ENCODE measurements at regions not wholly inside any gene's neighbourhood (a gene's known extent, or its start where the extent isn't known, plus 50 kb on each side); places are given as distances from the start of the nearest gene placed in this dataset.
"Not testable (repeated sequence)": the region's sequence is repeated elsewhere in the genome, so short reads cannot be mapped to it uniquely, and the experiment has no call there.

- no peak for DNase-seq
Measured at GRCh38 chr5:18487928-18488480, 853.7 kb downstream of the TAF11L14 start.

DNA sequence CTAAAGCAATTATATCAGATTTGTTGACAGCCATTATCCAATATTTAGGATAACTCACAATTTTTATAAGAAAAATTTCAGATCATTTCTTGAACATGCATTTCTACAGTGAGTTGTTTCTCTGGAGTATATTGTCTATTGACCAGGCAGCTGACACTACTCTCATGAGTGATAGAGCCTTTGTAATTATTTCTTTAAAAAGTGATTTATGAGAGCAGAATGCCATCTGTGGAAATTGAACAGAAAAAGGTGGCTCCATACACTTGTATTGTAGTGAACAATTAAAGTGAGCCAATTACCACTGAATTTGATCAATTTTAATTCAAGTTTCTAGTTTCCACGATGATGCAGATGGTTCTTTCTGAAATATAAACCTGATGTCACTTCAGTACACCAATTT is 855.4 kb downstream of the TAF11L14 start:
- DNase-seq = no peak

GRCh38 chr5:18491349-18491748 is 857.1 kb downstream of the TAF11L14 start:
- no peak for DNase-seq

- no peak for DNase-seq
Measured at GRCh38 chr5:18495157-18495556, 860.9 kb downstream of the TAF11L14 start.

- no peak for DNase-seq
Measured at GRCh38 chr5:18496041-18496440, 861.8 kb downstream of the TAF11L14 start.

DNA sequence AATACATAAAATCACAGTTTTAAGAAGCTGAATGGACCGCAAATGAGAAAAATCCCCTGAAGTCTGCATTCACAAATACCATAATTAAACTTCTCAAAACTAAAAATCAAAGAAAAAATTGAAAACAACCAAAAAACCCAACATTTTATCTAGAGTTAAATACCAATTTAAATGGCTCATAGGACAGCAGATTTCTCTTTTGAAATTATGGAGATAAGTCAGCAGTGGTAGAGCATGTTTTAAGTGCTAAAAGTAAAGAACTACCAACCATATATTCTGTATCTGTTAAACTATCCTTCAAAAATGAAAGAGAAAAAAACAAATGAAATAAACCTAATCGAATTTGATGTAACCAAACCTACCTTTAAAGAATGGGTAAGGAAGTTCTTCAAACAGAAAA is 862.8 kb downstream of the TAF11L14 start:
- no peak for DNase-seq

GRCh38 chr5:18503797-18504328 is 869.6 kb downstream of the TAF11L14 start:
- DNase-seq = no peak

GRCh38 chr5:18507114-18507513 is 872.9 kb downstream of the TAF11L14 start:
- DNase-seq = no peak

DNA sequence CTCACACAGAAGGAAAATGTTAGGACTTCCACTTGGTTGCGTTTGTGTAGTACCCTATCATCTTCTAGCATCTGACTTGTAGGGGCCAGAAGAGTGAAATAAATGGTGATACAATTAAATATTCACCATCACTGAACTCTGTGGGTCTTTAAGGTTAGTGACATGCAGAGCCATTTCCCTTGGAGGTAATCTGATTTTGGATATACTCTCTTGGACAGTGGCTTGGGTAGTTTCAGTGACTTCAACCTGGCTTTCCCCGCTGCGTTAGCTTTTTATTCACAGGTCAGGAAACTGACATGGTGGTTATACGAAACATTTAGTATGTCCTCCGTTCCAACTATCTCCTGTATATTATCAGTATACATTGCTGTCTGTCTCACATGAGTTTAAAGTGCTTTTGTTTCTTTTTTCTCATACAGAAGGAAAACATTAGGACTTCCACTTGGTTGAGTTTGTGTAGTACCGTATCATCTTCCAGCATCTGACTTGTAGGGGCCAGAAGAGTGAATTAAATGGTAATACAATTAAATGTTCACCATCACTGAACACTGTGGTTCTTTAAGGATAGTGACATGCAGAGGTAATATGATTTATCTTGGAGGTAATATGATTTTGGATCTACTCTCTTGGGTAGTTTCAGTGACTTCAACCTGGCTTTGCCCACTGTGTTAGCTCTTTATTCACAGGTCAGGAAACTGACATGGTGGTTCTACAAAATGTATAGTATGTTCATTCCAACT is 883.6 kb downstream of the TAF11L14 start:
- DNase-seq = no peak

DNA sequence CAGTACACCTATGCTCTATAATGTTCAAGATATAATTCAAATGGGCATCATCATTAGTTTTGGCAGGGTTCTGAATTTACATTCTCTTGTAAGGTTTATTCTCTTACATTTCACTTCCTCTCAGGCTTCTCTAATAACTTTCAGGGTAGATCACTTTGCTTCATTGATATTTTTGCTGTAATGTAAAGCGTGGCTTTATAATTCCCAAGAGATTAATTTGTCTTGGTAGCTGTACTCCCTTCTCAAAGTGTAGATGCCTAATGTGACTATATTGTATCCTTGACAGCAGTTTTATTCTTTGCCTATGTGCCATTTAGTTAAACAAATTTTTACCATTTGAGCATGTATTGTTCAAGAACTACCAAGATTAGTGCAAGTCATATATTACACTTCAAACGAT is 889.1 kb downstream of the TAF11L14 start:
- DNase-seq = no peak

- no peak for DNase-seq
Measured at GRCh38 chr5:18526792-18527405, 892.6 kb downstream of the TAF11L14 start.

GRCh38 chr5:18533137-18533536 is 898.9 kb downstream of the TAF11L14 start:
- DNase-seq = no peak

- DNase-seq = no peak
Measured at GRCh38 chr5:18534119-18534518, 899.9 kb downstream of the TAF11L14 start.

DNA sequence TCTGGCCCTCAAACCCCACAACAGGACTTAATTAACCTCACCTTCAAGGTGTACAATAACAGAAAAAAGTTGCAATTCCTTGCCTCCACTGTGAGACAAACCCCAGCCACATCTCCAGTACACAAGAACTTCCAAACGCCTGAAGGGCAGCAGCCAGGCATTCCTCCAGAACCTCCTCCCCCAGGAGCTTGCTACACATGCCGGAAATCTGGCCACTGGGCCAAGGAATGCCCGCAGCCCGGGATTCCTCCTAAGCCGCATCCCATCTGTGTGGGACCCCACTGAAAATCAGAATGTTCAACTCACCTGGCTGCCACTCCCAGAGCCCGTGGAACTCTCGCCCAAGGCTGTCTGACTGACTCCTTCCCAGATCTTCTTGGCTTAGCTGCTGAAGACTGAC is 901.5 kb downstream of the TAF11L14 start:
- DNase-seq = not testable (repeated sequence)

DNA sequence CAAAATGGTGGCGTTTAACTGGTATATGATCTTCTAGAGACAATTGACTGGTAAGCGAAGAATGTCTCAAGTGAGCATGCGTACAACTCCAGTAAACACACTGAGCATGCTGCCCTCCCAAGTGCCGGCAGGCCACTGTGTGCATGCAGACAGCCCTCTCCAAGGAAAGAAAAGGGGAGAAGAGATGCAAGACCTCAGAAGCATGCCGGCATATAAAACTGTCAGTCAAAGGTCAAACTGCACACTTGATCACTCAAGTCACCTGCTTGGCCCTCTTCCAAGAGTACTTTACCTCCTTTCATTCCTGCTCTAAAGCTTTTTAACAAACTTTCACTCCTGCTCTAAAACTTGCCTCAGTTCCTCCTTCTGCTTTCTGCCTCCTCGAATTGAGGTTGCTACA is 910.2 kb downstream of the TAF11L14 start:
- DNase-seq = no peak

DNA sequence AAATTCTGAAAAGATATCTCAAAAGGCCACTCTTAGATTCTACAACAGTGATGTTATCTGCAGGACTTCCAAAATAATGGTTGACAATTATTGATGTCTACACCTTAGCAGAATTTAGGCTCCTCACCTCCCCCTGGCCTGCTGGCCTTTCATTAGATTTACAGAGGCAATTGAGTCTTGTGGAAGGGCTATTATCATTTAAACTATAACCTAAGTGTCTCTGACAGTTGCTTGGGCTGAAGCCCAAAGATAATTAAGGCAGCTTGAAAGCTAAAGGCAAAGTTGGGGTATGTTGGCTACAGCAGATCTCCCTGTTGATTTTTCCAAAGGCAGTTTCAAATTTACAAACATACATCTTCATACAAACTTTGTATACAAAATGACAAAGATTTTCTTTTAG is 912.3 kb downstream of the TAF11L14 start:
- DNase-seq = no peak

DNA sequence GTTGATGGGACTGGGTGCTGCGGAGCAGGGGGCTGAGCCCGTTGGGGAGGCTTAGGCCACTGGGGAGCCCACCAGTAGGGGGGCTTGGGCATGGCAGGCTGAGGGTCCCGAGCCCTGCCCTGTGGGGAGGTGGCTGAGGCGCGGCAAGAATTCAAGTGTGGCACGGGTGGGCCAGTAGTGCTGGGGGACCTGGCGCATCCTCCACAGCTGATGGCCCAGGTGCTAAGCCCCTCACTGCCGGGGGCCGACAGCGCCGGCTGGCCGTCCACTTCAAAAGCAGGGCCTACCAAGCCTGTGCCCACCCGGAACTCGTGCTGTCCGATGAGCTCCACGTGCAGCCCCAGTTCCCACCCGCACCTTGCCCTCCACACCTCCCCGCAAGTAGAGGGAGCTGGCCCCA is 917.5 kb downstream of the TAF11L14 start:
- DNase-seq = no peak

DNA sequence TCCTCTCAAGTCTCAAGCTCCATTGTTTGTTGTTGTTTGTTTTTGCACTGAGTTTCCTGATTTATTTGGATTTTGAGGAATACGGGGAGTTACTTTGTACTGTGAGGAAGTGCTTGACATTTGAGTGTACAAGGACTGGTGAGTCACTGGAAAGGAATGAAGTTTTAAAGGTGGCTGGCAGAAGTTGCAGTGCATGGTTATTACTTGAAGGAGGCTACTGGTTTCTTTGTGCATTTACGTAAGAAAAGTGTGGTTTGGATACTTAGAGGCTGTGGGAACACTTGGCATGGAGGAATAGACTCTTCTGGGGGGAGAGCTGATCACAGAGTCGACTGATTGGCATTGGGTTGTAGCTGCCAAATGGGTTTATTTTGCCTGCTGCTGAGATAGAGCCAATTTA is 919.0 kb downstream of the TAF11L14 start:
- no peak for DNase-seq

DNA sequence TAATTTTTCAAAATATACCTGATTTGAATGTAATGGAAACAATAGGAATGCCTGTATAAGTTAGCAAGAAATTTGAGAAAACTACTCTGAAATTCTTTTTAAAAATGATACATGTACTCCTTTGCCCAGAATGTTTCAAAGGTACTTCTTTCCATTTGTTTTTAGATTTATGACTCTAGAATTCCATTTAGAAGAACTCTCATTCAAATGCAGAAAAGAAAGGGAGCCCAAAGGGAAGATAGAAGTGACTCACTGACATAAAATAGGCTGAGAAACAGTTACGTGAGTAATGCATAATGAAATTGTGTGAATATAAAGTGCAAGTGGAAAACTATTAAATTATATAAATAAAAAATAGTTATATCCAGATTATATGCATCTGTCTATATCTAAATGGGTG is 926.3 kb downstream of the TAF11L14 start:
- DNase-seq = no peak

GRCh38 chr5:18563853-18564252 is 929.6 kb downstream of the TAF11L14 start:
- no peak for DNase-seq

DNA sequence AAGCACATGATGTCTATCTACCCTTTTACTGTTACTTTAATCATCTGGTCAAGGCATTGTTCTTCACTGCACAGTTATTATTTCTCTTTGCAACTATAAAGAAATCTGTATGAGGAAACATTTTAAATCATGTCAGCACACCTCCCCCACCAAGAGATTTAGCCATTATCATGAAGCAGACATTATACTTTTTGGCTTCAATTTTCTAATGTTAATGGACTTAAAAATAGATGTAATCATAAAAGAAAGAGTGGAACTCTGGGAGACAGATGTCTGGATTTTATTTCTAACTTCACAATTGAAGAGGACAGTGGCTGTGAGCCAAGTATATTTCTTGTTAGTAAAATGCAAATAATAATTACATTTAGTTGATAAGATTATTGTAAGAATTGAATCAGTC is 932.4 kb downstream of the TAF11L14 start:
- DNase-seq = no peak

GRCh38 chr5:18576586-18576985 is 942.3 kb downstream of the TAF11L14 start:
- no peak for DNase-seq

- DNase-seq = no peak
Measured at GRCh38 chr5:18601185-18601584, 966.9 kb downstream of the TAF11L14 start.

DNA sequence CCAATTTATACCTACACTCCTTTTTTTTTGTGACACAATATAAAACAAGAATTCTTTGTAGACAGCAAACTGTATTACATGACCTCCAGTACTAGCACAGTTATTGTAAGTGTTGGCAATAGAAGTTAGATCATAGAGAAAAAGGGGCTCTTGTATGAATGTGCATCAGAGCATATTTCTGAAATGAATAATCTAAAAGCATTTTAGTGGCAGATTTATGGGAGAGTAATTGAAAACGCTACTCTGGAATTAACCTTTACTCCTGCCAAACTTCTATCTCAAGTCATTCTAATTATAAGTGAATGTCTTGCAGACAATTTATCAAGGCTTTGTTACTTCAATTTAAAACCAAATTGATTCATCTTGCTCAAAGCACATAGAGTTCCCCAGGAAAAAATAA is 968.1 kb downstream of the TAF11L14 start:
- DNase-seq = no peak
